ENCODE measurements at regions not wholly inside any gene's neighbourhood (a gene's known extent, or its start where the extent isn't known, plus 50 kb on each side); places are given as distances from the start of the nearest gene placed in this dataset.

- Histone ChIP-seq H3K4me2 (ENCODE audit: control insufficient read depth, extremely low read depth, insufficient read depth, low read depth, low read length) (no peak overlapping the region), H3K9ac (ENCODE audit: control insufficient read depth, extremely low read depth, insufficient read depth, low read length) (no peak overlapping the region), H3K9me1 (ENCODE audit: control insufficient read depth, extremely low read depth, insufficient read depth, low read length) (no peaks in the 10 kb centered on the region), H3K4me3 (ENCODE audit: control insufficient read depth in 2 of 3, extremely low read depth in 1 of 3, insufficient read depth in 2 of 3, low read depth in 1 of 3, low read length in 3 of 3) (no peak overlapping the region), H3K36me3 (ENCODE audit: control insufficient read depth in 2 of 2, extremely low read depth in 1 of 2, insufficient read depth in 2 of 2, low read length in 2 of 2) (no peaks in the 10 kb centered on the region), H4K20me1 (ENCODE audit: control insufficient read depth, extremely low read depth, insufficient read depth, low read length) (no peaks in the 10 kb centered on the region), H3K4me1 (ENCODE audit: control insufficient read depth, extremely low read depth, insufficient read depth, low read length) (no peaks in the 10 kb centered on the region), H3K27ac (ENCODE audit: control insufficient read depth, insufficient read depth, low read length) (no peak overlapping the region), H3K79me2 (ENCODE audit: control insufficient read depth, insufficient read depth, low read length) (no peaks in the 10 kb centered on the region), H2AFZ (ENCODE audit: control insufficient read depth, low read length) (no peak overlapping the region), H3K9me3 (ENCODE audit: control insufficient read depth, low read depth, low read length) (no peaks in the 10 kb centered on the region), H3K27me3 (ENCODE audit: control insufficient read depth, extremely low read depth, insufficient read depth, low read length) (no peaks in the 10 kb centered on the region)
- dilution Hi-C loops (cut with MboI; ENCODE audit: extremely low pct_ligation_motif_present, low sequenced_read_pairs) = no loop called here
- TF ChIP-seq, protein P1, sequence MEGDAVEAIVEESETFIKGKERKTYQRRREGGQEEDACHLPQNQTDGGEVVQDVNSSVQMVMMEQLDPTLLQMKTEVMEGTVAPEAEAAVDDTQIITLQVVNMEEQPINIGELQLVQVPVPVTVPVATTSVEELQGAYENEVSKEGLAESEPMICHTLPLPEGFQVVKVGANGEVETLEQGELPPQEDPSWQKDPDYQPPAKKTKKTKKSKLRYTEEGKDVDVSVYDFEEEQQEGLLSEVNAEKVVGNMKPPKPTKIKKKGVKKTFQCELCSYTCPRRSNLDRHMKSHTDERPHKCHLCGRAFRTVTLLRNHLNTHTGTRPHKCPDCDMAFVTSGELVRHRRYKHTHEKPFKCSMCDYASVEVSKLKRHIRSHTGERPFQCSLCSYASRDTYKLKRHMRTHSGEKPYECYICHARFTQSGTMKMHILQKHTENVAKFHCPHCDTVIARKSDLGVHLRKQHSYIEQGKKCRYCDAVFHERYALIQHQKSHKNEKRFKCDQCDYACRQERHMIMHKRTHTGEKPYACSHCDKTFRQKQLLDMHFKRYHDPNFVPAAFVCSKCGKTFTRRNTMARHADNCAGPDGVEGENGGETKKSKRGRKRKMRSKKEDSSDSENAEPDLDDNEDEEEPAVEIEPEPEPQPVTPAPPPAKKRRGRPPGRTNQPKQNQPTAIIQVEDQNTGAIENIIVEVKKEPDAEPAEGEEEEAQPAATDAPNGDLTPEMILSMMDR (optimal IDR thresholded peaks at IDR 0.05 in 1 of 3, IDR thresholded peaks at IDR 0.05 in 1 of 3, conservative IDR thresholded peaks at IDR 0.05 in 1 of 3; ENCODE audit: extremely low read depth in 1 of 3, insufficient read depth in 2 of 3, low read length in 3 of 3) = no peak
- TF ChIP-seq EZH2 (IDR thresholded peaks at IDR 0.05; ENCODE audit: low read length) = no peak
- DNase-seq (ENCODE audit: low read depth, low spot score) (no peak), FAIRE-seq (no peak)
These were observed 465.0 kb downstream of the KCTD8 start for GRCh38 chr4:43983610-43984009.

GRCh38 chr4:43987331-43987944 is 461.2 kb downstream of the KCTD8 start:
- no peak for DNase-seq (ENCODE audit: low read depth, low spot score)
- H3K4me1 ChIP-seq (ENCODE audit: control insufficient read depth, extremely low read depth, insufficient read depth, low read length) = no peaks in the 10 kb centered on the region
- no peak overlapping the region for H3K9ac ChIP-seq (ENCODE audit: control insufficient read depth, extremely low read depth, insufficient read depth, low read length)
- no peak overlapping the region for H3K4me2 ChIP-seq (ENCODE audit: control insufficient read depth, extremely low read depth, insufficient read depth, low read depth, low read length)
- H3K79me2 ChIP-seq (ENCODE audit: control insufficient read depth, insufficient read depth, low read length) = no peaks in the 10 kb centered on the region
- dilution Hi-C loops (cut with MboI; ENCODE audit: extremely low pct_ligation_motif_present, low sequenced_read_pairs) = no loop called here
- no peaks in the 10 kb centered on the region for H3K36me3 ChIP-seq (ENCODE audit: control insufficient read depth in 2 of 2, extremely low read depth in 1 of 2, insufficient read depth in 2 of 2, low read length in 2 of 2)
- H3K9me1 ChIP-seq (ENCODE audit: control insufficient read depth, extremely low read depth, insufficient read depth, low read length) = no peaks in the 10 kb centered on the region
- H3K27me3 ChIP-seq (ENCODE audit: control insufficient read depth, extremely low read depth, insufficient read depth, low read length) = no peaks in the 10 kb centered on the region
- TF ChIP-seq, protein P1 (optimal IDR thresholded peaks at IDR 0.05 in 1 of 3, IDR thresholded peaks at IDR 0.05 in 1 of 3, conservative IDR thresholded peaks at IDR 0.05 in 1 of 3; ENCODE audit: extremely low read depth in 1 of 3, insufficient read depth in 2 of 3, low read length in 3 of 3) = no peak
- no peak for TF ChIP-seq EZH2 (IDR thresholded peaks at IDR 0.05; ENCODE audit: low read length)
- H3K9me3 ChIP-seq (ENCODE audit: control insufficient read depth, low read depth, low read length) = no peaks in the 10 kb centered on the region
- no peak for FAIRE-seq
- H3K27ac ChIP-seq (ENCODE audit: control insufficient read depth, insufficient read depth, low read length) = no peak overlapping the region
- H2AFZ ChIP-seq (ENCODE audit: control insufficient read depth, low read length) = no peak overlapping the region
- no peak overlapping the region for H3K4me3 ChIP-seq (ENCODE audit: control insufficient read depth in 2 of 3, extremely low read depth in 1 of 3, insufficient read depth in 2 of 3, low read depth in 1 of 3, low read length in 3 of 3)
- no peaks in the 10 kb centered on the region for H4K20me1 ChIP-seq (ENCODE audit: control insufficient read depth, extremely low read depth, insufficient read depth, low read length)

Data from keratinocyte (primary cell).